Fibroblast of peridontal ligament (primary cell): ENCODE measurements at regions not wholly inside any gene's neighbourhood (a gene's known extent, or its start where the extent isn't known, plus 50 kb on each side); places are given as distances from the start of the nearest gene placed in this dataset.
"Not testable (repeated sequence)": the region's sequence is repeated elsewhere in the genome, so short reads cannot be mapped to it uniquely, and the experiment has no call there.

Source experiments
- DNase-seq: peaks from one replicate; pipeline ENCODE4 v3.0.0-alpha.2; 2010; ENCODE audit errors: extremely low read depth

DNA sequence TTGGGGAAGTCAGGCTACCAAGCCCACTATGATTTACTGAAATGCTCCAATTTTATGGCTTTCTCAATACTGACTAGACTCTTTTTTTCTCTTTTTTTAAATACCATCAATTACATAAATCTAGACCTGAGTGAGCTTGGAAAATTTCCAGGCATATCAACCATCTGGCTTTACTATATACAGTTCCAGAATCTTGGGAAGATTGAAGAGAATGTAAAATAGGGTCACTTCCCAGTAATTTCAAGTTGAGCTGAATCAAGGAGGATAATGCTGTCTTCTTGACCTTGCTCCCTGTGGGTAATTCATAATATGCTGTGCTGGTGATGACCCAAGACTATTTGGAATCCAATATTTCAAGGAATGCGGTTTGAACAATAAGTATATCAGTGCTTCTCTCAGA lies 108.1 kb downstream of the MAP3K21 start:
- DNase-seq = no peak

DNA sequence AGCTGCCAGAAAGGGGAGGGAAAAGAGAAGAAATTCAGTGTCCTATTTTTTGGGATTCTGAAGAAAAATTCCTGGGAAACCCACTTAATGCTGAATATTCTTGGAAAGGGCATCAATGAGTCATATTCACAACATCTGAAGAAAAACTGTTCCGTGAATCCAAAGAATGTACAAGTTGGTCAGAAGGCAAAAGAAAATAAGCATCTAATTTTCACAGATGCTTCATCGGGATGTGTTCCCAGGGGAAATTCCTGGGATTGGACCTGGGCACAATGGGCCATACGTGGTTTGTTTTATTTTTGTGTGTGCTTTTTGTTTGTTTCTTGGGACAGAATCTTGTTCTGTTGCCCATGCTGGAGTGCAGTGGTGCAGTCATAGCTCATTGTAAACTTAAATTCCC lies 112.2 kb downstream of the MAP3K21 start:
- no peak for DNase-seq

DNA sequence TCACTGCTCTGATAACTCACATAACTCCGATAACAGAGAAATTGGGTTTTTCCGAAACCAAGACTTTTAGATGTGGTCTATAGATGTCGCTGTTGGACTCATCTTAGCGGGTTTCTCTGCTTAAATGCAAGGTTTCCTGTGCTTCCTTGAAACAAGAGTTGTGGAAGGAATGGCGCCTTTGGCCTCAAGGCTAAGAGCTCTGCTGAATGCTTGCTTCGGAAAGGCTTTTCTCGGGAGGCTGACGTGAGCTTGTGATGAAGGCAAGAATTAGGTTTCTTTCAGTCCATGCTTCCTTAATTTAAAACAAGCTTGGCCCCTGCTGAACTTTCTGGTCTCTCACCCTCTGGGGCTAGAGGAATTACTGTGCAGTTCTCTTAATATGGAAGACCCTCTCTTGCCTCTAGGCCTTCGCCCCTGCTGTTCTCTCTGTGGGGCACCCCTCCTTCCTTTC lies 113.5 kb downstream of the MAP3K21 start:
- DNase-seq = peak; percentile 62

DNA sequence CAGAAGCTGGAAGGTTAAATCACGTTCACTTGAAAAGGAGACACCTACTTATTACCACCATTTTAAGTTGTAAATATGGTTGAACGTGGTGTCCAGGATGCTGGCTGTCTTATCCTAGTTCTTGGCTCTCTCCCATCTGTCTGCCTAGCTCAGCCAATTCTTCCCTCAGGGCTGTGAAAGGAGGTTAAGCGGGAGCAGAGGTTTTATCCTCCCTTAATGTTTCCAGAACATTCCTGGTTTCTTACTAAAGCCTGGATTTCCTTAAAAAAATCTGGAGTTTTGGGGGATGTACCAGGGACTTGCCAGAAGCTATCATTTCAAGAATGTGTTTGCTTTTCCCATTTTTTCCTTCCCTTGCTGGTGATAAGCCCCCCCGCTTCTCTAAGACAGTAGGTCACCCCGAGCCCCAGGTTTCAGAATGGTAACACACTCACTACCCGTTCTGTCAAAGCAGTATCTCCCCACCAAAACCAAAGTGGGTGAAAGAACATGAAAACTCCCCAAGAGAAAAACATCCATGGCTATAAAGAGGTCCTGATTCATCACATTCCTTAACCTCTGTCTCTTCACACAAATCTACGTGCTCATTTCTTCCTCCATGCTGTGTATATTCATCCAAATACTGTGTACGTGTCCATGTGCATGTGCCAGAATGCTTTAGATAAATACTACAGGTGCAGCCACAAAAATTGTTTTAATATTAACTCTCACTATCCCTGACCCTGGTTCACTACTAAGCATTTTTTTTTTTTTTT lies 114.7 kb downstream of the MAP3K21 start:
- DNase-seq = no peak

DNA sequence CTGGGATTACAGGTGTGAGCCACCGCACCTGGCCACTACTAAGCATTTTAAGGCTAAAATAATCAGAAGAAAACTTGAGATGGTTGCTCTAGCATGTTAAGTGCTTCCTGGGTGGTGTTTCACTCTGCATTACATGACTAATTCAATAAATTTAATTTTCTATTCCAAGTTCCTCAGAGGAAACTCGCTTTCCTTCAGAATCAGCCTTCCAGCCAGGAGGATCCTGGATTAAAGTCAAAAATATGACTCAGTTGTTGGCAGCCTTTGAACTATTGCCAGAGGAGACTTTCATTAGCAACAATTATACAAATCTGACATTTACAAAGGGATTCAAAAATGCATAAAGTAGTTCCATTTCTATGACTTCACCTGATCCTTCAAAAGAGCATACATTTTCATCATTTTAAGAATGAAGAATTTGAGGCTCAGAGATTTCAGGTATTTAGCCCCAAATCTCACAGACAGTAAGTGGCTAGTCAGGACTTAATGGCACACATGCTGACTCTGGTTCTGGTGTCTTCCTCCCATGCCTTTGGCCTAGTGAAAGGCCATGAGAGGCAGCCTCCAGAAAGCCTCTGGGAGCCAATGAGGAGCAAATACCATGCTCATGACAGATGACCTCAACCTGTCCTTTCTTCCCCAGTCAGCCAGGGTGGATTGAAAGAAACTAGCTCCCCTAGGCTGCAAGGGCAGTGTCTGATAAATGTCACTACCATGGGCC lies 115.7 kb downstream of the MAP3K21 start:
- DNase-seq = no peak

DNA sequence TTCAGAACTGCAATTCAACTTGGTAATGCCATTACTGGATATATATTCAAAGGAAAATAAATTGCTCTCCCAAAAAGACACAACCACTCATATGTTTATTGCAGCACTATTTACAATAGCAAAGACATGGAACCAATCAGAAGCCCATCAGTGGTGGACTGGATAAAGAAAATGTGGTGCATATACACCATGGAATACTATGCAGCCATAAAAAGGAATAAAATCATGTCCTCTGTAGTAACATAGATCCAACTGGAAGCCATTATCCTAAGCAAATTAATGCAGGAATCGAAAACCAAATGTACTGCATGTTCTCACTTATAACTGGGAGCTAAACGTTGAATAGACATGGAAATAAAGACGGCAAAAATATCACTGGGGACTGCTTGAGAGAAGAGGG lies 117.0 kb downstream of the MAP3K21 start:
- no peak for DNase-seq

DNA sequence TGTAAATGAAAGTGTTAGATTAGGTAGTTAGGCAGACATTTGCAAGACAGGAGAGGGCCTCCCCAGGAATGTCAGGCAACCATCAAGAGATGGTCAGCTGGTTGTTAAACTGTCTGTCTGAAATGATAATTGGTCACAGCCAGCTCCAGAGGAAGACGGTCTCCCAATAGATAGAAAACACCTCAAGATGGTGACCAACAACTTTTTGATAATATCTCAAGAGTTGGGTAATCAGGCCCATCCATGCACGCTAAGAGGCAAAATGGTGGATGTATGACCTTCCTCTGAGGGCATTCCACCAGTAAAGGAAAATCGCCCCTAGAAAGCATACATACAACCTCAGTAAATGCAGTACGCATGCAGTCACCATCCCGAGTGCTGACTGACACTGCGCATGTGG lies 118.2 kb downstream of the MAP3K21 start:
- DNase-seq = no peak

DNA sequence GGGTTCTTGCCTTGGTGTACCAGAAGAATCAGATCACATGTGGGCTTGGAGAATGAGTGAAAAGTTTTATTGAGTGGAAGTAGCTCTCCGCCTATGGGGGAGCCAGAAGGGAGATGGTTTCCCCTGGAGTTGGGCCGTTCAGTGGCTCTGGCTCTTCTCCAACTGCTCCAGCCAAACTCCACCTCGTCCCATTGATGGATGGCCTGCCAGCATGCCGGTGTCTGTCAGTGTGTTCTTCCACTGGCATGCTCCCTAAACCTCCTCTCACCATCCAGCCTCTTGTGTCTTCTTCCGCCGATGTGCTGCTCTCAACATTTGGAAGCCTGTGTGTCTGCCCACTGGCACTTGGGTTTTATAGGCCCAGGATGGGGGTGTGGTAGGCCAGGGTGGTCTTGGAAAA lies 119.4 kb downstream of the MAP3K21 start:
- DNase-seq = no peak

DNA sequence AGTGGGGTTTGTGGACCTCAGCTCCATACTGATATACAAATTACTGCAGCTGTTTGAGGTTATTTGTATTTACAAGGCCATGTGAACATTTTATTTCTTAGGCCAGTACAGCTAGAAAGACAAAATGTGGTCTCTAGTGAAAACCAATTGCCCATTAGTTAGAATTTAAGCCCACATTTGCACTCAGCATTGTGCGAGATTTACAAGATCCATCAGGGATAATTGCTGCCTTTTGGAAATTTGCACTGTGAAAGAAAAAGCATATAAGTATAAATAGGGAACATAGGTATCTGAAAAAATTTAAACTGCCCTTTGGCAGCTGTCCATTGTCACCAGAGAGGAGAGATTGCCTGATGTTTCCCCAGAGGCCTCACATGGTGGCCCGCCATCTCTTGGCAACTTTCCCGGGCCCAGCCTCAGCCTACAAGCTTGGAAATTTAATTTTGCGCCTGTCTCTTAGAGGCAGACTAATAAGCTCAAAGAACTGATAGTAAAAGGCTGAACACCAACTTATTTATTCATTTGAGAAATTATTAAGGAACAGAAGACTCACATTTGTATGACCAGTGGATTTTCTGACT lies 120.7 kb downstream of the MAP3K21 start:
- DNase-seq = no peak

DNA sequence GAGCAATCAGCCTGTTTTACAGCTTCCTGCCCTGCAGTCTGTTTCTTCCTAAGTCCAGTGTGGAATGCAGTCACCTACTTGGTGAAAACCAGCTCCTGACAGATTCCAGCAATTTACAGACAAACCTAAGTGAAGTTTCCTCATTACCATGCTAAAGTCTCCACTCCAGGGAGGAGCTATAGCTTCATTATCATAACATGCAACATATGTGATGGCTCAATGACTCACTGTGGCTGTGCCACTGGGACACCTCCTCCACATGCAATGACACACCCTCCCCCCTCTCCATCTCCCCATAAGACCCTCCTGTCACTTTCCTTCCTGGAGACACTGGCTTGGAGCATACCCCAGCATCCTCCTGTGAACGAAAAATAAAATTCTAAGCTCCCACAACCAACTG lies 125.2 kb downstream of the MAP3K21 start:
- no peak for DNase-seq

DNA sequence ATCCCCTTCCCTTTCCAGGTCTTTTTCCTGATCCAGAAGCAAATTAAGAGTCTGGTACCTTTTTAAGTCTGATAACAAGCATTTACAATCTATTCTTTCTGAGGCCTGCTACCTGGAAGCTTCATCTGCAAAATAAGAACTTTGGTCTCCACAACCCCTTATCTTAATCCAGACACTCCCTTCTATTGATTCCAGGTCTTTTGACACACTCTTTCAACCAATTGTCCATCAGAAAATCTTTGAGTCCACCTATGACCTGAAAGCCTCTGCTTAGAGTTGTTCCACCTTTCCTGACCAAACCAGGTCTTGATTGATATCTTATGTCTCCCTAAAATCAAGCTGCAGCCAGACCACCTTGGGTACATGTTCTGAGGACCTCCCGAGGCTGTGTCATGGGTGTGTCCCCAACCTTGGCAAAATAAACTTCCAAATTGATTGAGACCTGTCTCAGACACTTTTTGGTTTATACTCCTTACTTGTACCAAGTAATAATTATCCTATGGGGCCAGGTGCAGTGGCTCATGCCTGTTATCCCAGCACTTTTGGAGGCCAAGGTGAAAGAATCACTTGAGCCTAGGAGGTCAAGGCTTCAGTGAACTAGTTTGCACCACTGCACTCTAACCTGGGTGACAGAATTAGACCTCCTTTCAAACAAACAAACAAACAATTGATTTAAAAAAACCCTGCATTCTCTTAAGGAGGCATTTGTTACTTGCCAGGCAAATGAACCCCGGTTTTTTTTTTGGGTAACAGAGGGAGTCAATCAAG lies 126.1 kb downstream of the MAP3K21 start:
- no peak for DNase-seq

DNA sequence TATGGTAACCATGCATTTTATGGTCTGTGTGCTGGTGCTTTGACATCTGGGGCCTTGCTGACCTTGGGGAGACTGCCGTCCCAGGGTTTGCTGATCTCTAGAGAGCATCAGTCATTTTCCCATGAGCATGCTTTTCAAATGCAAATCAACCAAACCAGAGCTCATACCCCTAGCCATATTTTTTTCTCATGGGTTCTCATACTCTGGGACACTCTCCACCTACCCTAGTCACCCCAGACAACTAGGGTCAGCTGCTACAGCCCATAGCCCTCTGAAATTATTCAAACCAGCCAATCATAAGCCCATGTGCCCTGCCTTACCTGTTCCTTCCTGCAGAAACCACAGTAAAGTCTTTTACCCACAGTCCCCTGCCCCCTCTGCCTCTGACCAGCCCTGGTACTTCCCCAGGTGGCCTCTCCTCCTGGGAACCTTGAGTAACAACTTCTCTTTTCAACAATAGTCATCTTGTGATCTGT lies 132.0 kb downstream of the MAP3K21 start:
- no peak for DNase-seq

DNA sequence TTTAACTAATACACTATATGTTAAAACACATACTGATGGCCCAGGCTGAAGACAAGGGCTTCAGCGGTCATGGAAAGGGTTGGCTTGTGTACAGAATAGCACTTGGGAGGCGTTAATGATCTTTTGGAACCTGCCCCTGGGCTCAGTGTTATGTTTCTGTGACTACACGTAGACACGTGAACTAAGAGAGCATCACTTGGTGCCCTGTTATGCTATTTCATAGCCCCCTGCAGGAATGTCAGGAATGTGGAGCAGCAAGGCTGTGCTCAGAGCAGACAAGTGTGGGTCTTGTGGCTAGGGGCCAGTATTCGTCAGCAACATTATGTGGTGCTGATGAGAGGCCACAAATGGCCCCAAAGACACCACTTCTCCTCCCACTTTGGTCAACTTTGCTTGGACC lies 132.4 kb downstream of the MAP3K21 start:
- no peak for DNase-seq

DNA sequence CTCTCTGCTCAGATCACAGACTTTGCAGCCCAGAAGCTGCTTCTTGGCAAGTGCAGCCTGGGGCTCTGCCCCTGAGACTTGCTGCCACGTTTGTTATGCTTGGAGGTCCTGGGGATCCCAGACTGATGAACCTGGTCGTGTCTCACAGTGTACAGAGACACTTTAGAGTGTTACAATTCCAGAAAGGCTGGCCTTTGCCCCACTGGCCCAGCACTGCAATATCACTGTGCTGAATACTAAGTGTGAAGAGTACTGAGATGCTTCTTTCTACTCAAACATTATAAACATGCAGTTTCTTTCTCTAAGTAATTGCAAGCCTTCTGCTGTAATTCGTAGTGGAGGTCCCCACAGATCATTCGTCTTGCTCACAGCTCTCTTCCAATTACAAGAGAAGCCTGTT lies 133.2 kb downstream of the MAP3K21 start:
- no peak for DNase-seq

DNA sequence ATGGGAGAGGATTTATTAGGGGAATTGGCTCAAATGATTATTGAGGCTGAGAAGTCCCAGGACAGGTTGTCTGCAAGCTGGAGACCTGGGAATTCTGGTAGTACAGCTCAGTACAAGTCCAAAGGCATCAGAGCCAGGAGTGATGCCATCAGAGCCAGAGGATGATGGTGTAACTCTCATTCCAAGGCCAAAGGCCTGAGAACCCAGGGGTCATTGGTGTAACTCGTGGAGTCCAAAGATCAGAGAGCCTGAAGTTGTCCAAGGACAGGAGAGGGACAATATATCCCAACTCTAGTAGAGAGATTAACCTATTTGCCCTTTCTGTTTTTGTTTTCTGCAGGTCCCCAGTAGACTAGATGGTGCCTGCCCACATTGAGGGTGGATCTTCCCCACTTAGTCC lies 134.3 kb downstream of the MAP3K21 start:
- DNase-seq = no peak

DNA sequence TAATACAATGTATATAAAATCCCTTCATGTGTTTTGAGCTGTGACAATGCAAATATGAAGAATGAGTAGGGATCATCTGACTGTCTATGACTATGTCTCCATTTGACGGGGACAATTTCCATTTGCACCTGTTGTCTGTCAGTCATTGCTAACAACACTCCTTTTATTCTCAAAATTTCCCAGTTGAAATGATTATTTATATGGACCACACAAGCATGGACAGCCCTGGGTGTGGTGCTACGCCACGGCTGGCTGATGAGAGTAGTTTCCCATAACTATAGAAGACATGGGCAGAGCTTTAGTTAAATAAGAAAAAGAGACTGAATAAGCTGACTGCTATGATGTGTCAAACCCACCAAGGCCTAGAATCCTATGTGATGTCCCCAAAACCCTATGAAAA lies 135.8 kb downstream of the MAP3K21 start:
- no peak for DNase-seq

DNA sequence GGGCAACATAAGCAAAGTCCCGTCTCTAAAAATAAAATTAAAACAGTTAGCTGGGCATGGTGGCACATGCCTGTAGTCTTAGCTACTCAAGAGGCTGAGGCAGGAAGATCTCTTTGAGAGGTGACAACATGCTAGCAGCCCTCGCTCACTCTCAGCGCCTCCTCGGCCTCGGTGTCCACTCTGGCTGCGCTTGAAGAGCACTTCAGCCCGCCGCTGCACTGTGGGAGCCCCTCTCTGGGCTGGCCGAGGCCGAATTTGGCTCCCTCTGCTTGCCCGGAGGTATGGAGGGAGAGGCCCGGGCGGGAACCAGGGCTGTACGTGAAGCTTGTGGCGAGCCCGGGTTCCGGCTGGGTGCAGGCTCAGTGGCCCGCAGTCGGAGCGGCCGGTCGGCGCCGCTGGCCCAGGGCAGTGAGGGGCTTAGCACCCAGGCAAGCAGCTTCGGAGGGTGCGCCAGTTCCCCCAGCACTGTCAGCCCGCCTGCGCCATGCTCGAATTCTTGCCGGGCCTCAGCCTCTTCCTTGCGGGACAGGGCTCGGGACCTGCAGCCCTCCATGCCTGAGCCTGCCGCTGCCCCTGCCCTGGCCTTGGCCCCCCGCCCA lies 138.3 kb downstream of the MAP3K21 start:
- DNase-seq = no peak

DNA sequence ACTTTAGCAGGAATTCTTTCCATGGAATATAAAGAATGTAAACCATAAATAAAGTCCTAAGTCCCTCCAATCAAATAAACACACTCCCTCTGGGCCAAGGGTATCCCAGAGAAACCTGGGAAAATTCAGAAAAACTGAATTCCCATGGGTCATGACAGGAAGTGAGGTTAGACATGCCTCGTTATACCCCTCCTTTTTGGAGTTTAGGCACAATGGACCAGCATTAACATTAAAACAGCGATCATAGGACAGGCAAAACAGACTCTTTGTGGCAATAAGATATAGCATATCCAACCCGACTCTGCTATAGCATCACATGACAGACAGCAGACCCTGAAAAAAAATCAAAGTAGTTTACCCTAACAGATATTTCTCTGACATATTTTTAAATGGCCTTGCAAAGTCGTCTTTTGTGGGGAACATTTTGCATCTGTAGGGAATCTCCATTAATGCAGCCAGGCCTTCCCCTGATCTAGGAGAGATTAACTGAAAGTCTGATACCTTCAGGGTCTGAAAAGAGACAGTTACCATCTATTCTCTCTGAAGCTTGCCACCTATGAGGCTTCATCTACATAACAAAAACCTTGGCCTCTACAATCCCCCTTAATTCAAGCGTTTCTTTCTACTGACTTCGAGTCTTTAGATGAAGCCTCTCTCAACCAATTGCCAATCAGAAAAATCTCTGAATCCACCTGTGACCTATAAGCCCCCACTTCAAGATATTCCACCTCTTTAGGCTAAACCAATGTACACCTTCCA lies 143.0 kb upstream of the KCNK1 start:
- no peak for DNase-seq

DNA sequence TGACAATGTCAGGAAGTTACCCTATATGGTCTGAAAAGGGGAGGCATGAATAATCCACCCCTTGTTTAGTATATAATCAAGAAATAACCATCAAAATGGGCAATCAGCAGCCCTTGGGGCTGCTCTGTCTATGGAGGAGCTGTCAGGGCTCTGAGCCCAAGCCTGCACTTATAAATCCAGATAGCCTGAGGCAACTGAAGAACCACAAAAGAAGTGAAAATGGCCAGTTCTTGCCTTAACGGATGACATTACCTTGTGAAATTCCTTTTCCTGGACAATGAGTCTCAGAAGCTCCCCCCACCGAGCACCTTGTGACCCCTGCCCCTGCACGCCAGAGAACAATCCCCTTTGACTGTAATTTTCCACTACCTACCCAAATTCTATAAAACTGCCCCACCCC lies 142.1 kb upstream of the KCNK1 start:
- DNase-seq = not testable (repeated sequence)

DNA sequence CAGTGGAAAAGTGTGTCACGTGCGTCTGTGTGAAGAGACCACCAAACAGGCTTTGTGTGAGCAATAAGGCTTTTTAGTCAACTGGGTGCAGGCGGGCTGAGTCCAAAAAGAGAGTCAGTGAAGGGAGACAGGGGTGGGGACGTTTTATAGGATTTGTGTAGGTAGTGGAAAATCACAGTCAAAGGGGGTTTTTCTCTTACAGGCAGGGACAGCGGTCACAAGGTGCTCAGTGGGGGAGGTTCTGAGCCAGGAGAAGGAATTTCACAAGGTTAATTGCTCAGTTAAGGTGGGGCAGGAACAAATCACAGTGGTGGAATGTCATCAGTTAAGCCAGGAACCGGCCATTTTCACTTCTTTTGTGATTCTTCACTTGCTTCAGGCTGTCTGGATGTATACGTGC lies 141.1 kb upstream of the KCNK1 start:
- not testable (repeated sequence) for DNase-seq
